CD4-positive, alpha-beta T cell (primary cell): ENCODE measurements at regions not wholly inside any gene's neighbourhood (a gene's known extent, or its start where the extent isn't known, plus 50 kb on each side); places are given as distances from the start of the nearest gene placed in this dataset.

Source experiments
- ATAC-seq: fragments of 200-7000 bp; cut with Tn5 transposase; one replicate; pipeline ENCODE4 v1.10.0; 2022; ENCODE audit warnings: mild to moderate bottlenecking; ENCODE audit not compliant: poor library complexity
- CTCF ChIA-PET: fragments of 350-600 bp; sonication (Branson Sonifier 250); formaldehyde crosslinking; loops from one replicate; lab custom pipeline; 2021; ENCODE audit warnings: antibody characterized with exemption, inconsistent platforms; lab: Charles Lee
- POLR2A ChIA-PET: fragments of 350-600 bp; sonication (Branson Sonifier 250); formaldehyde crosslinking; loops from one replicate; lab custom pipeline; 2021; ENCODE audit warnings: antibody characterized with exemption, inconsistent platforms; lab: Charles Lee
- DNase-seq, 14 experiments: peaks; one replicate each; pipeline ENCODE4 v3.0.0-alpha.2; 2013 to 2020; ENCODE audit warnings: mixed read lengths in 2 of 14
- H3K27ac ChIP-seq, 2 donors: one replicate each; pipeline versions ENCODE4 v1.5.1 to v1.7.0; 2013; ENCODE audit warnings: low read length in 2 of 2, low read depth in 1 of 2, mild to moderate bottlenecking in 1 of 2
- H3K27me3 ChIP-seq, 2 experiments: 1 replicate in 1 of 2; 2 replicates in 1 of 2; pipeline versions ENCODE4 v1.6.1 to v1.7.0; 2013; ENCODE audit warnings: low read length in 2 of 2, control low read depth in 1 of 2, mild to moderate bottlenecking in 1 of 2, moderate library complexity in 1 of 2; ENCODE audit not compliant: insufficient read depth in 2 of 2, control insufficient read depth in 1 of 2
- H3K36me3 ChIP-seq: one replicate; pipeline ENCODE4 v1.6.1; 2013; ENCODE audit warnings: low read length, control low read depth; ENCODE audit not compliant: insufficient read depth
- H3K4me1 ChIP-seq: one replicate; pipeline ENCODE4 v1.6.1; 2013; ENCODE audit warnings: low read length, control low read depth; ENCODE audit not compliant: insufficient read depth
- H3K4me3 ChIP-seq: one replicate; pipeline ENCODE4 v1.5.1; 2013; ENCODE audit warnings: mild to moderate bottlenecking, low read length, moderate library complexity
- H3K9me3 ChIP-seq, 2 experiments: 1 replicate in 1 of 2; 2 replicates in 1 of 2; pipeline versions ENCODE4 v1.6.1 to v1.7.0; 2013; ENCODE audit warnings: low read length in 2 of 2, mild to moderate bottlenecking in 2 of 2, control low read depth in 1 of 2, moderate library complexity in 1 of 2; ENCODE audit not compliant: control insufficient read depth in 1 of 2, insufficient read depth in 1 of 2
- H3K27ac Mint-ChIP-seq: one replicate; pipeline ENCODE4 v1.8.0; 2020; ENCODE audit warnings: mixed read lengths
- H3K27me3 Mint-ChIP-seq: one replicate; pipeline ENCODE4 v1.8.0; 2021; ENCODE audit warnings: mixed read lengths
- H3K36me3 Mint-ChIP-seq: one replicate; pipeline ENCODE4 v1.8.0; 2021; ENCODE audit warnings: low read depth, mixed read lengths
- H3K4me1 Mint-ChIP-seq: one replicate; pipeline ENCODE4 v1.8.0; 2021; ENCODE audit warnings: low read depth, mixed read lengths
- H3K4me3 Mint-ChIP-seq: one replicate; pipeline ENCODE4 v1.8.0; 2020; ENCODE audit warnings: mild to moderate bottlenecking, mixed read lengths
- H3K9me3 Mint-ChIP-seq: one replicate; pipeline ENCODE4 v1.8.0; 2020; ENCODE audit warnings: mixed read lengths
- intact Hi-C, 2 experiments: fragments of 100-400 bp; cut with DNase I in 1 of 2; cut with micrococcal nuclease in 1 of 2; formaldehyde crosslinking; loops; one replicate each; pipeline versions ENCODE4 v1.15.1 to v1.9.0; 2023 to 2025; cut with DNase I, micrococcal nuclease
- TF ChIP-seq, protein P1 (sequence below): fragments of 200-600 bp; IDR thresholded peaks from one replicate; pipeline ENCODE4 v1.8.0; 2022; ENCODE audit warnings: antibody characterized with exemption, mild to moderate bottlenecking

DNA sequence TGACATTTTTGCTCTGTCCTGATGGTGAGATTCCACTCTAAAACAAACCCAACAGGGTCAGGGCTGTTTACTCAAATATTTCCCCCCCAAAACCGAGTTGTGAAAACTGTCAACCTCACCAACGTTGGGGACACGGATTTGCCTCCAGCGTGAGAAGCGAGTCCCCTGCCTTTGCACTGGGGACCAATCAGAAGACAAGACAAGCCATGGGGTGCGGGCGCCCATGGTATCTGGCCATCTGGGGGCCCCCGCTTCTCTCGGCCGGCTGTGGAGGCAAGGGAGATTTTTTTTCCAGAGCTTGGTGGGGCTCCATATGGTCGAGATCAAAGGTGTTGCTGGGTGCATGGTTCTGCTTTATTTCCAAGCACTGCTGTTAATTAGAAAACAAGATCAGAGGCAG, 272.1 kb downstream of the BCL11B start:
- Histone ChIP-seq H3K36me3 (no peaks in the 10 kb centered on the region), H3K4me3 (no peak overlapping the region), H3K9me3 (no peaks in the 10 kb centered on the region), H3K4me1 (peaks cover 3% of the 10 kb centered on the region), H3K27ac (no peak overlapping the region), H3K27me3 (no peaks in the 10 kb centered on the region)
- no peaks in the 10 kb centered on the region for H3K9me3 Mint-ChIP-seq
- TF ChIP-seq, protein P1, sequence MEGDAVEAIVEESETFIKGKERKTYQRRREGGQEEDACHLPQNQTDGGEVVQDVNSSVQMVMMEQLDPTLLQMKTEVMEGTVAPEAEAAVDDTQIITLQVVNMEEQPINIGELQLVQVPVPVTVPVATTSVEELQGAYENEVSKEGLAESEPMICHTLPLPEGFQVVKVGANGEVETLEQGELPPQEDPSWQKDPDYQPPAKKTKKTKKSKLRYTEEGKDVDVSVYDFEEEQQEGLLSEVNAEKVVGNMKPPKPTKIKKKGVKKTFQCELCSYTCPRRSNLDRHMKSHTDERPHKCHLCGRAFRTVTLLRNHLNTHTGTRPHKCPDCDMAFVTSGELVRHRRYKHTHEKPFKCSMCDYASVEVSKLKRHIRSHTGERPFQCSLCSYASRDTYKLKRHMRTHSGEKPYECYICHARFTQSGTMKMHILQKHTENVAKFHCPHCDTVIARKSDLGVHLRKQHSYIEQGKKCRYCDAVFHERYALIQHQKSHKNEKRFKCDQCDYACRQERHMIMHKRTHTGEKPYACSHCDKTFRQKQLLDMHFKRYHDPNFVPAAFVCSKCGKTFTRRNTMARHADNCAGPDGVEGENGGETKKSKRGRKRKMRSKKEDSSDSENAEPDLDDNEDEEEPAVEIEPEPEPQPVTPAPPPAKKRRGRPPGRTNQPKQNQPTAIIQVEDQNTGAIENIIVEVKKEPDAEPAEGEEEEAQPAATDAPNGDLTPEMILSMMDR: no peak
- no peaks in the 10 kb centered on the region for H3K27me3 Mint-ChIP-seq
- H3K4me3 Mint-ChIP-seq: no peak overlapping the region
- no peak overlapping the region for H3K27ac Mint-ChIP-seq
- intact Hi-C loops: no loop called here
- no peaks in the 10 kb centered on the region for H3K36me3 Mint-ChIP-seq
- no peak for ATAC-seq
- DNase-seq: no peak
- H3K4me1 Mint-ChIP-seq: peaks cover 11% of the 10 kb centered on the region
- ChIA-PET CTCF (no interaction called here), POLR2A (no interaction called here)

DNA sequence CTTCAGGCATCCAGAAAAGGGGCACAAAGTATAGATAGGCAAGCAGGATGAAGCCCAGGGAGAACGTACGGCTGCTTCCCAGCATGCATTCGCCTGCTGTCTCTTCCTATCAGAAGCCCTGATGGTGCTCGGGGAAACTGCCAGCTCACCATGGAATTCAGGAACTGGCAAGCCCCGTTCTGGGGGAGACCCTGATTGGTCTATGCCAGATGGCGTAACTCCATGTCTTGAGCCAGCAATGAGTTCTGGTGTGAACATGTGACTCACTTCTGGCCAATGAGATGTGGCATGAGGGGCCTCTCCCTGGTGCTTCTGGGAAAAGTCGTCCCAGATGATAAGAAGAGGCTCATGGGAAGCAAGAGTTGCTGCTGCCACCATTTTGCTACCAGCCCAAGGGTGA, 270.8 kb downstream of the BCL11B start:
- DNase-seq (no peak), ATAC-seq (no peak)
- TF ChIP-seq, protein P1: no peak
- H3K4me1 ChIP-seq: no peaks in the 10 kb centered on the region
- intact Hi-C loops: no loop called here
- ChIA-PET CTCF (no interaction called here), POLR2A (no interaction called here)
- no peaks in the 10 kb centered on the region for H3K4me1 Mint-ChIP-seq
- H3K36me3 Mint-ChIP-seq: no peaks in the 10 kb centered on the region
- no peaks in the 10 kb centered on the region for H3K27me3 Mint-ChIP-seq
- no peak overlapping the region for H3K27ac Mint-ChIP-seq
- H3K36me3 ChIP-seq: no peaks in the 10 kb centered on the region
- H3K9me3 ChIP-seq: no peaks in the 10 kb centered on the region
- H3K4me3 ChIP-seq: no peak overlapping the region
- no peak overlapping the region for H3K4me3 Mint-ChIP-seq
- no peaks in the 10 kb centered on the region for H3K27me3 ChIP-seq
- no peaks in the 10 kb centered on the region for H3K9me3 Mint-ChIP-seq
- H3K27ac ChIP-seq: no peak overlapping the region

DNA sequence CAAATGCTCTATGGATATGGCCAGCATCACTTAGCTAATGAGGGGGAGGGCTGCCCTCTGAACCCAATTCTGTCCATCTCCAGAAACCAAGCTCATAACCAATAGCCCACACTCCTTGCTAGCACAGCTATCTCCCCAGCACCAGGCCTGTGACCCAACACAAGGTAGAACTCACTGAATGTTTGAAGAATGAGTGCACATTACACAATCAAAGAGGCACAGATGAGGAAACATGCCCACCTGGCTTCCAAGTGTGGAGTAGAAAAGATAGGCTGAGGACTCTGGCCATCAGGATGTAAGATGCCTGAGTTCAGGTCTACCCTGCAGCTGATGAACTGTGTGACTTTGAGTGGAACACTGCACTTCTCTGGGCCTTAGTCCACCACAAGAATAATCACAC, 268.4 kb downstream of the BCL11B start:
- ChIA-PET POLR2A (interaction anchor here (1.3 to 1.4 kb wide), 2 partner anchors 10 to 19 kb away, joined by 4 to 8 read pairs; no protein-coding TSS in a partner anchor), CTCF (no interaction called here)
- ATAC-seq: no peak
- Mint-ChIP-seq H3K4me3 (no peak overlapping the region), H3K36me3 (no peaks in the 10 kb centered on the region), H3K4me1 (no peaks in the 10 kb centered on the region), H3K9me3 (no peaks in the 10 kb centered on the region), H3K27ac (no peak overlapping the region), H3K27me3 (no peaks in the 10 kb centered on the region)
- Histone ChIP-seq H3K4me3 (no peak overlapping the region), H3K9me3 (peaks cover 0 to 8% of the 10 kb centered on the region in 2 experiments), H3K36me3 (no peaks in the 10 kb centered on the region), H3K27me3 (no peaks in the 10 kb centered on the region), H3K27ac (no peak overlapping the region), H3K4me1 (no peaks in the 10 kb centered on the region)
- DNase-seq: no peak
- intact Hi-C loops: no loop called here
- TF ChIP-seq, protein P1: no peak
